Astrocyte (in vitro differentiated cells and primary cell): ENCODE measurements at regions not wholly inside any gene's neighbourhood (a gene's known extent, or its start where the extent isn't known, plus 50 kb on each side); places are given as distances from the start of the nearest gene placed in this dataset.

Source experiments
- DNase-seq: peaks from one replicate; pipeline ENCODE4 v3.0.0-alpha.2; 2010; ENCODE audit warnings: low read depth
- FAIRE-seq: peaks from 2 replicates; lab custom pipeline; 2011; peaks lifted over from hg19 to GRCh38; lab: Jason Lieb, UNC
- H2AFZ ChIP-seq: 2 replicates; pipeline ENCODE4 v1.6.0; 2012; ENCODE audit warnings: low read depth, low read length, inconsistent platforms
- H3K27ac ChIP-seq: 2 replicates; pipeline ENCODE4 v1.5.1; 2011; ENCODE audit warnings: low read depth, low read length, inconsistent platforms
- H3K27me3 ChIP-seq: 2 replicates; pipeline ENCODE4 v1.6.0; 2011; ENCODE audit warnings: low read length, inconsistent platforms; ENCODE audit not compliant: insufficient read depth
- H3K36me3 ChIP-seq: 2 replicates; pipeline ENCODE4 v1.5.1; 2011; ENCODE audit warnings: low read length, inconsistent platforms; ENCODE audit not compliant: insufficient read depth
- H3K4me1 ChIP-seq: 2 replicates; pipeline ENCODE4 v1.5.1; 2011; ENCODE audit warnings: low read length, inconsistent platforms; ENCODE audit not compliant: insufficient read depth
- H3K4me2 ChIP-seq: 2 replicates; pipeline ENCODE4 v1.6.0; 2012; ENCODE audit warnings: low read length, inconsistent platforms
- H3K4me3 ChIP-seq: 2 replicates; pipeline ENCODE4 v1.5.1; 2011; ENCODE audit warnings: low read depth, mild to moderate bottlenecking, low read length, inconsistent platforms; ENCODE audit not compliant: insufficient read depth
- H3K79me2 ChIP-seq: 2 replicates; pipeline ENCODE4 v1.6.0; 2012; ENCODE audit warnings: mild to moderate bottlenecking, low read length, inconsistent platforms; ENCODE audit not compliant: insufficient read depth
- H3K9ac ChIP-seq: 2 replicates; pipeline ENCODE4 v1.6.0; 2012; ENCODE audit warnings: mild to moderate bottlenecking, low read length, inconsistent platforms
- H3K9me3 ChIP-seq: 2 replicates; pipeline ENCODE4 v1.5.1; 2012; ENCODE audit warnings: low read depth, mild to moderate bottlenecking, low read length, inconsistent platforms; ENCODE audit not compliant: insufficient read depth
- H4K20me1 ChIP-seq: 2 replicates; pipeline ENCODE4 v1.6.0; 2012; ENCODE audit warnings: low read length, inconsistent platforms; ENCODE audit not compliant: insufficient read depth
- H3K27ac Mint-ChIP-seq: one replicate; pipeline ENCODE4 v1.8.0; 2021; ENCODE audit warnings: mild to moderate bottlenecking, mixed read lengths; ENCODE audit not compliant: unreplicated experiment
- H3K27me3 Mint-ChIP-seq: one replicate; pipeline ENCODE4 v1.8.0; 2021; ENCODE audit warnings: low read depth, mixed read lengths; ENCODE audit not compliant: unreplicated experiment
- H3K36me3 Mint-ChIP-seq: one replicate; pipeline ENCODE4 v1.8.0; 2021; ENCODE audit warnings: low read depth, mixed read lengths; ENCODE audit not compliant: unreplicated experiment
- H3K4me1 Mint-ChIP-seq: one replicate; pipeline ENCODE4 v1.8.0; 2021; ENCODE audit warnings: low read depth, mixed read lengths; ENCODE audit not compliant: unreplicated experiment
- H3K4me3 Mint-ChIP-seq: one replicate; pipeline ENCODE4 v1.8.0; 2021; ENCODE audit warnings: mild to moderate bottlenecking, moderate library complexity, mixed read lengths; ENCODE audit not compliant: unreplicated experiment
- H3K9me3 Mint-ChIP-seq: one replicate; pipeline ENCODE4 v1.8.0; 2021; ENCODE audit warnings: mild to moderate bottlenecking, mixed read lengths; ENCODE audit not compliant: unreplicated experiment
- EZH2 ChIP-seq: IDR thresholded peaks from 2 replicates; pipeline ENCODE4 v1.6.1; 2012; ENCODE audit warnings: mild to moderate bottlenecking, low read length, inconsistent platforms; ENCODE audit not compliant: insufficient read depth
- TF ChIP-seq, protein P1 (sequence below): IDR thresholded peaks from 2 replicates; pipeline ENCODE4 v1.5.1; 2011; ENCODE audit warnings: low read depth, mild to moderate bottlenecking, inconsistent platforms, low read length, moderate library complexity; ENCODE audit not compliant: insufficient read depth

DNA sequence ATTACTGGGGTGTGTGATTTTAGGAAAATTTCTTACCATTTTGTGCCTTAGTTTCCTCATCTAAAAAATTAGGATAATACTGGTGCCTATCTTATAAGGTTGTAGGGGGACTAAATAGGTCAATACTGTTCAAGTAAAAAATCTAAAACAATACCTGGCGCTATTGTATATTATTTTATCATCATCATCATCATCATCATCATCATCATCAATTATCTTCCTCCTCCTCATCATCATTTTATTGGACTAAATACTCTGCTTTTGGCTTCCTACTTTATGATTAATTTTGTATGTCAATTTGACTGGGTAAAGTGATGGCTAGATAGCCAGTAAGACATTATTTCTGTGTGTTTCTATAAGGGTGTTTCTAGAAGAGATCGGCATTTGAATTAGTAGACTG is 435.5 kb downstream of the DHX35 start:
- Histone ChIP-seq H4K20me1 (no peaks in the 10 kb centered on the region), H3K4me3 (no peak overlapping the region), H3K9ac (no peak overlapping the region), H3K4me2 (no peak overlapping the region), H3K4me1 (no peaks in the 10 kb centered on the region), H3K36me3 (no peaks in the 10 kb centered on the region), H3K9me3 (peaks cover 3% of the 10 kb centered on the region), H3K27me3 (no peaks in the 10 kb centered on the region), H2AFZ (no peak overlapping the region), H3K27ac (no peak overlapping the region), H3K79me2 (no peaks in the 10 kb centered on the region)
- TF ChIP-seq EZH2: no peak
- TF ChIP-seq, protein P1, sequence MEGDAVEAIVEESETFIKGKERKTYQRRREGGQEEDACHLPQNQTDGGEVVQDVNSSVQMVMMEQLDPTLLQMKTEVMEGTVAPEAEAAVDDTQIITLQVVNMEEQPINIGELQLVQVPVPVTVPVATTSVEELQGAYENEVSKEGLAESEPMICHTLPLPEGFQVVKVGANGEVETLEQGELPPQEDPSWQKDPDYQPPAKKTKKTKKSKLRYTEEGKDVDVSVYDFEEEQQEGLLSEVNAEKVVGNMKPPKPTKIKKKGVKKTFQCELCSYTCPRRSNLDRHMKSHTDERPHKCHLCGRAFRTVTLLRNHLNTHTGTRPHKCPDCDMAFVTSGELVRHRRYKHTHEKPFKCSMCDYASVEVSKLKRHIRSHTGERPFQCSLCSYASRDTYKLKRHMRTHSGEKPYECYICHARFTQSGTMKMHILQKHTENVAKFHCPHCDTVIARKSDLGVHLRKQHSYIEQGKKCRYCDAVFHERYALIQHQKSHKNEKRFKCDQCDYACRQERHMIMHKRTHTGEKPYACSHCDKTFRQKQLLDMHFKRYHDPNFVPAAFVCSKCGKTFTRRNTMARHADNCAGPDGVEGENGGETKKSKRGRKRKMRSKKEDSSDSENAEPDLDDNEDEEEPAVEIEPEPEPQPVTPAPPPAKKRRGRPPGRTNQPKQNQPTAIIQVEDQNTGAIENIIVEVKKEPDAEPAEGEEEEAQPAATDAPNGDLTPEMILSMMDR: no peak
- Mint-ChIP-seq H3K27me3 (peaks cover 3% of the 10 kb centered on the region), H3K36me3 (no peaks in the 10 kb centered on the region), H3K4me3 (no peak overlapping the region), H3K27ac (no peak overlapping the region), H3K9me3 (no peaks in the 10 kb centered on the region), H3K4me1 (no peaks in the 10 kb centered on the region)
- FAIRE-seq (no peak), DNase-seq (no peak)

DNA sequence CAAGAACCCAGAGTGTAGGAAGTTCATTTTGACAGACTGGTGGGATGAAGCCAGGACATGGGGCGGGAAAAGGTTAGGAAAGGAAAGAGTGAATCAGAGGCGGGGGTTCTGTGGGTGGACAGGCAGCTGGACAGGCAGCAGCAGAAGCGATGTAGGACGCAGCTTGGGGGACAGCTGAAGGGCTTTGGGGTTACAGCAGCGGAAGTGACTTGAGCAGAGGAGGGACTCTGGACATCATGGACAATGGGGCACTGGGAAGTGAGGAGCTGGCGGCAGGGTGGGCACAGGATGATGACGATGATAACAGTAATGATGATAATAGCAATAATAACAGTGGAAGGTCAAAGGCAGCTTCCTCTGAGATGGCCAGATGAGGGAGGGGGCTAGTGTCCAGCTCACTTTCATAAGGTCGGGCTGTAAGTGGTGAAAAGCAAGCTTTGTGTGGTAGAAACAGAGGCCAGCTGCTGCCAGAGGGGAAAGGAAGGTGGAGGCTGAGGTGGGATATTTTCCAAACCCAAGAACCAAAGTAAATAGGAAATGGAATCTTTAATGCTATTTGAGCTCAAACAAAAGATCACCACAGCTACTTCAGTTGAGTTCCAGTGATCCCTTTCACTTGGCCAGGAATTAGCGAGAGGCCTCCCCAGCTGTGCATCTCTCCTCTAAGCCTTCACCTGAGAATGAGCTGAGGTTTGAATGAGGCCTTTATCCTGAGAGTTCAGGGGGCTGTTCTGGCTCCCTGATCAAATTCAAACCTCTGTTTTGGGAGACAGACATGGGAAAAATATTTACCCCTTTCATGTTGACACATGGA is 433.5 kb downstream of the DHX35 start:
- Histone ChIP-seq H3K27me3 (no peaks in the 10 kb centered on the region), H3K36me3 (no peaks in the 10 kb centered on the region), H2AFZ (no peak overlapping the region), H3K4me3 (no peak overlapping the region), H4K20me1 (no peaks in the 10 kb centered on the region), H3K27ac (no peak overlapping the region), H3K4me1 (no peaks in the 10 kb centered on the region), H3K9ac (no peak overlapping the region), H3K4me2 (no peak overlapping the region), H3K9me3 (peaks cover 3% of the 10 kb centered on the region), H3K79me2 (no peaks in the 10 kb centered on the region)
- Mint-ChIP-seq H3K9me3 (no peaks in the 10 kb centered on the region), H3K4me3 (no peak overlapping the region), H3K36me3 (no peaks in the 10 kb centered on the region), H3K4me1 (no peaks in the 10 kb centered on the region), H3K27me3 (peaks cover 4% of the 10 kb centered on the region), H3K27ac (no peak overlapping the region)
- TF ChIP-seq, protein P1: no peak
- TF ChIP-seq EZH2: no peak
- DNase-seq: no peak
- no peak for FAIRE-seq

- Histone ChIP-seq H3K4me1 (no peaks in the 10 kb centered on the region), H3K4me3 (no peak overlapping the region), H3K27me3 (no peaks in the 10 kb centered on the region), H2AFZ (no peak overlapping the region), H3K9me3 (peaks cover 3% of the 10 kb centered on the region), H3K9ac (no peak overlapping the region), H4K20me1 (no peaks in the 10 kb centered on the region), H3K4me2 (no peak overlapping the region), H3K79me2 (no peaks in the 10 kb centered on the region), H3K36me3 (no peaks in the 10 kb centered on the region), H3K27ac (no peak overlapping the region)
- TF ChIP-seq EZH2: no peak
- TF ChIP-seq, protein P1: no peak
- no peak overlapping the region for H3K4me3 Mint-ChIP-seq
- DNase-seq (no peak), FAIRE-seq (no peak)
- no peaks in the 10 kb centered on the region for H3K4me1 Mint-ChIP-seq
- peaks cover 4% of the 10 kb centered on the region for H3K27me3 Mint-ChIP-seq
- no peak overlapping the region for H3K27ac Mint-ChIP-seq
- no peaks in the 10 kb centered on the region for H3K9me3 Mint-ChIP-seq
- no peaks in the 10 kb centered on the region for H3K36me3 Mint-ChIP-seq
Observed at GRCh38 chr20:39394461-39394860, 432.3 kb downstream of the DHX35 start.
